ENCODE measurements at regions not wholly inside any gene's neighbourhood (a gene's known extent, or its start where the extent isn't known, plus 50 kb on each side); places are given as distances from the start of the nearest gene placed in this dataset.

DNA sequence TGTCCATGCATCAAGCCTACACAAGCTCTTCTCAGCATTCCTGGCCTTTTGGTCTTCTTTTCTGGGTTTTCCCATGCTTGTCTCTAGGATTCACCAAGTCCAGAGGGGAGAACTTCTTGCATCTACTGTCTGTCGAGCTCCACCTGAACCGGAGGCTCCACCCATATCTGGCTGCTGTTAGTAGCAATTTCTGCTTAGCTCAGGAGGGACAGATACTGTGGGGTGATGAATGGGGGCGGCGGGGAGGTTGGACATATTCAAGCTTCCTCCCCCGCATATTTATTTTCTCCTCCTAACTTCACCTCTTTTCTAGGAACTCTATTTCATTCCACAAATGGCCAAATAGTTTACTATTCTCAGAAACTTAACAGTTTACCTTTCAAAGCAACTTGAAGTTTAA is 163.5 kb downstream of the PTH2R start:
- no peak for TF ChIP-seq ZFX (IDR thresholded peaks at IDR 0.05; ENCODE audit: borderline replicate concordance)
- TF ChIP-seq, protein P1, sequence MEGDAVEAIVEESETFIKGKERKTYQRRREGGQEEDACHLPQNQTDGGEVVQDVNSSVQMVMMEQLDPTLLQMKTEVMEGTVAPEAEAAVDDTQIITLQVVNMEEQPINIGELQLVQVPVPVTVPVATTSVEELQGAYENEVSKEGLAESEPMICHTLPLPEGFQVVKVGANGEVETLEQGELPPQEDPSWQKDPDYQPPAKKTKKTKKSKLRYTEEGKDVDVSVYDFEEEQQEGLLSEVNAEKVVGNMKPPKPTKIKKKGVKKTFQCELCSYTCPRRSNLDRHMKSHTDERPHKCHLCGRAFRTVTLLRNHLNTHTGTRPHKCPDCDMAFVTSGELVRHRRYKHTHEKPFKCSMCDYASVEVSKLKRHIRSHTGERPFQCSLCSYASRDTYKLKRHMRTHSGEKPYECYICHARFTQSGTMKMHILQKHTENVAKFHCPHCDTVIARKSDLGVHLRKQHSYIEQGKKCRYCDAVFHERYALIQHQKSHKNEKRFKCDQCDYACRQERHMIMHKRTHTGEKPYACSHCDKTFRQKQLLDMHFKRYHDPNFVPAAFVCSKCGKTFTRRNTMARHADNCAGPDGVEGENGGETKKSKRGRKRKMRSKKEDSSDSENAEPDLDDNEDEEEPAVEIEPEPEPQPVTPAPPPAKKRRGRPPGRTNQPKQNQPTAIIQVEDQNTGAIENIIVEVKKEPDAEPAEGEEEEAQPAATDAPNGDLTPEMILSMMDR (IDR thresholded peaks at IDR 0.05), result no peak

Measured in 22Rv1 (cell line).